ENCODE measurements at regions not wholly inside any gene's neighbourhood (a gene's known extent, or its start where the extent isn't known, plus 50 kb on each side); places are given as distances from the start of the nearest gene placed in this dataset.

- Histone ChIP-seq H3K14ac (ENCODE audit: insufficient read depth, low read length) (no peak overlapping the region), H2BK15ac (ENCODE audit: low read depth, low read length) (no peak overlapping the region), H4K5ac (ENCODE audit: insufficient read length, low read depth, low read length) (no peak overlapping the region), H3K18ac (ENCODE audit: insufficient read length, low read depth, low read length) (no peak overlapping the region), H3K56ac (ENCODE audit: insufficient read length, low read depth, low read length) (no peak overlapping the region), H2BK5ac (ENCODE audit: insufficient read length, low read length) (no peak overlapping the region), H2AK5ac (ENCODE audit: insufficient read length, low read length) (no peak overlapping the region), H2AFZ (ENCODE audit: low read length) (no peak overlapping the region), H2BK12ac (ENCODE audit: insufficient read length, low read depth, low read length) (no peak overlapping the region), H3K4me2 (ENCODE audit: insufficient read depth, insufficient read length, low read length) (no peak overlapping the region), H3K4me1 (ENCODE audit: insufficient read depth, low read length) (peaks cover 10% of the 10 kb centered on the region; the same call in 1 of the 2 replicates), H3K4ac (ENCODE audit: low read depth, low read length) (no peak overlapping the region), H3K27ac (ENCODE audit: insufficient read length, low read depth, low read length) (no peak overlapping the region), H3K79me2 (ENCODE audit: insufficient read depth, low read length) (no peaks in the 10 kb centered on the region), H4K20me1 (ENCODE audit: control insufficient read depth, insufficient read depth, insufficient read length) (no peaks in the 10 kb centered on the region), H3K27me3 (ENCODE audit: insufficient read depth, low read length) (no peaks in the 10 kb centered on the region; the same call in 1 of the 2 replicates), H2BK120ac (ENCODE audit: low read depth, low read length, poor library complexity, severe bottlenecking) (no peak overlapping the region), H3K23me2 (ENCODE audit: insufficient read length, low read depth, low read length, poor library complexity, severe bottlenecking) (no peaks in the 10 kb centered on the region), H3K23ac (ENCODE audit: insufficient read length, low read depth, low read length) (no peak overlapping the region), H3K79me1 (ENCODE audit: insufficient read depth, low read depth, low read length, poor library complexity, severe bottlenecking) (no peaks in the 10 kb centered on the region), H3K9ac (ENCODE audit: extremely low read depth, insufficient read length, low read length) (no peak overlapping the region), H4K91ac (ENCODE audit: insufficient read length, low read depth, low read length) (no peak overlapping the region), H3K9me3 (ENCODE audit: control insufficient read depth, low read depth, low read length) (no peaks in the 10 kb centered on the region), H2BK20ac (ENCODE audit: low read depth, low read length, poor library complexity, severe bottlenecking) (no peak overlapping the region), H4K8ac (replicated peaks; ENCODE audit: insufficient read length, low read depth, low read length) (no peak overlapping the region), H3T11ph (ENCODE audit: low read length) (no peak overlapping the region)
- Mint-ChIP-seq H3K4me1 (peaks cover 52 to 64% of the 10 kb centered on the region in 2 experiments), H3K27me3 (ENCODE audit: low read depth) (peaks cover 18% of the 10 kb centered on the region), H3K27ac (no peak overlapping the region), H3K9me3 (peaks cover 0 to 3% of the 10 kb centered on the region in 2 experiments; a peak in 2 of 5 replicates), H3K4me3 (no peak overlapping the region), H3K36me3 (ENCODE audit: insufficient read depth in 1 of 3, low read depth in 3 of 3) (peaks cover 0 to 7% (median 0%) of the 10 kb centered on the region in 3 experiments; a peak in 1 of 7 replicates)
- no peak for TF ChIP-seq CTCF (conservative IDR thresholded peaks at IDR 0.05)
- WGBS (ENCODE audit: extremely low coverage, insufficient read length, low lambda C conversion rate), result 100% methylated on average over 1 of the region's 1 CpG
- no peak for DNase-seq
Measured at GRCh38 chr12:113589437-113589836, 117.8 kb upstream of the LHX5 start.

Data from H9 (cell line).